Smooth muscle cell (in vitro differentiated cells): ENCODE measurements at regions not wholly inside any gene's neighbourhood (a gene's known extent, or its start where the extent isn't known, plus 50 kb on each side); places are given as distances from the start of the nearest gene placed in this dataset.

Experiments
- DNase-seq: peaks from one replicate; lab custom pipeline; 2025; ENCODE audit not compliant: unreplicated experiment; lab: John Stamatoyannopoulos, UW
- H2AFZ ChIP-seq: fragments of 200-600 bp; sonication (generic); 2 replicates; pipeline ENCODE4 v1.6.0; 2016; ENCODE audit warnings: antibody characterized with exemption, low read depth, mild to moderate bottlenecking
- H3F3A ChIP-seq: fragments of 200-600 bp; sonication (generic); 2 replicates; pipeline ENCODE4 v1.6.0; 2017; ENCODE audit warnings: antibody characterized with exemption, low read depth
- H3K27ac ChIP-seq: fragments of 200-600 bp; sonication (generic); 2 replicates; pipeline ENCODE4 v1.5.1; 2016; ENCODE audit warnings: low read depth, mild to moderate bottlenecking
- H3K27me3 ChIP-seq: fragments of 200-600 bp; sonication (generic); 2 replicates; pipeline ENCODE4 v1.6.1; 2016; ENCODE audit warnings: low read depth, mild to moderate bottlenecking
- H3K36me3 ChIP-seq: fragments of 200-600 bp; sonication (generic); 2 replicates; pipeline ENCODE4 v1.5.1; 2016; ENCODE audit warnings: low read depth
- H3K4me1 ChIP-seq: fragments of 200-600 bp; sonication (generic); 2 replicates; pipeline ENCODE4 v1.5.1; 2016; ENCODE audit warnings: low read depth
- H3K4me2 ChIP-seq: fragments of 200-600 bp; sonication (generic); 2 replicates; pipeline ENCODE4 v1.6.0; 2016; ENCODE audit warnings: mild to moderate bottlenecking
- H3K4me3 ChIP-seq: fragments of 200-600 bp; sonication (generic); 2 replicates; pipeline ENCODE4 v1.5.1; 2016; ENCODE audit warnings: mild to moderate bottlenecking
- H3K79me2 ChIP-seq: fragments of 200-600 bp; sonication (generic); 2 replicates; pipeline ENCODE4 v1.6.0; 2016; ENCODE audit warnings: low read depth, mild to moderate bottlenecking
- H3K9ac ChIP-seq: fragments of 200-600 bp; sonication (generic); 2 replicates; pipeline ENCODE4 v1.6.0; 2016; ENCODE audit warnings: low read depth
- H3K9me3 ChIP-seq: fragments of 200-600 bp; sonication (generic); replicated peaks from 2 replicates; pipeline ENCODE4 v1.5.1; 2016; ENCODE audit warnings: low read depth
- H4K20me1 ChIP-seq: fragments of 200-600 bp; sonication (generic); 2 replicates; pipeline ENCODE4 v1.6.0; 2016; ENCODE audit warnings: low read depth
- CTCF ChIP-seq: fragments of 200-600 bp; sonication (generic); IDR thresholded peaks from 2 replicates; pipeline ENCODE4 v1.5.1; 2017; ENCODE audit warnings: borderline replicate concordance, mild to moderate bottlenecking, antibody characterized with exemption; ENCODE audit not compliant: insufficient read depth, poor library complexity, severe bottlenecking
- WGBS: methylation state at CpG from one replicate; pipeline ENCODE4 v1.1.7; 2016; ENCODE audit warnings: low lambda C conversion rate; 5-methylcytosine and 5-hydroxymethylcytosine counted together

GRCh38 chr12:89217472-89217871 is 134.8 kb downstream of the DUSP6 start:
- no peaks in the 10 kb centered on the region for H3K4me1 ChIP-seq
- H2AFZ ChIP-seq: no peak overlapping the region
- H3K9ac ChIP-seq: no peak overlapping the region
- no peak overlapping the region for H3K4me2 ChIP-seq
- no peaks in the 10 kb centered on the region for H3K79me2 ChIP-seq
- no peaks in the 10 kb centered on the region for H4K20me1 ChIP-seq
- no peak overlapping the region for H3K4me3 ChIP-seq
- no peaks in the 10 kb centered on the region for H3F3A ChIP-seq
- no peaks in the 10 kb centered on the region for H3K36me3 ChIP-seq
- DNase-seq: no peak
- H3K9me3 ChIP-seq: no peaks in the 10 kb centered on the region
- H3K27me3 ChIP-seq: no peaks in the 10 kb centered on the region
- H3K27ac ChIP-seq: no peak overlapping the region
- no peak for TF ChIP-seq CTCF
- WGBS: 74% methylated on average over 2 of the region's 2 CpGs

GRCh38 chr12:89216211-89216952 is 135.9 kb downstream of the DUSP6 start:
- DNase-seq: no peak

GRCh38 chr12:89215196-89215595 is 137.1 kb downstream of the DUSP6 start:
- H3K27me3 ChIP-seq: no peaks in the 10 kb centered on the region

More at GRCh38 chr12:89216211-89216952, 135.9 kb downstream of the DUSP6 start:
- Histone ChIP-seq H3K4me1 (peaks cover 7% of the 10 kb centered on the region), H4K20me1 (no peaks in the 10 kb centered on the region), H3F3A (no peaks in the 10 kb centered on the region), H2AFZ (no peak overlapping the region), H3K9me3 (no peaks in the 10 kb centered on the region), H3K9ac (no peak overlapping the region), H3K4me2 (no peak overlapping the region), H3K4me3 (no peak overlapping the region), H3K27me3 (no peaks in the 10 kb centered on the region), H3K36me3 (no peaks in the 10 kb centered on the region), H3K27ac (no peak overlapping the region), H3K79me2 (no peaks in the 10 kb centered on the region)
- WGBS: 97% methylated on average over 1 of the region's 1 CpG
- TF ChIP-seq CTCF: no peak

More at GRCh38 chr12:89215196-89215595, 137.1 kb downstream of the DUSP6 start:
- no peaks in the 10 kb centered on the region for H3K36me3 ChIP-seq
- no peak overlapping the region for H3K4me2 ChIP-seq
- H3K79me2 ChIP-seq: no peaks in the 10 kb centered on the region
- no peak for TF ChIP-seq CTCF
- no peak for DNase-seq
- H3K9ac ChIP-seq: no peak overlapping the region
- H2AFZ ChIP-seq: no peak overlapping the region
- peaks cover 11% of the 10 kb centered on the region for H3K4me1 ChIP-seq
- H3K4me3 ChIP-seq: no peak overlapping the region
- H3K27ac ChIP-seq: no peak overlapping the region
- H4K20me1 ChIP-seq: no peaks in the 10 kb centered on the region
- H3K9me3 ChIP-seq: no peaks in the 10 kb centered on the region
- 100% methylated on average over 1 of the region's 1 CpG for WGBS
- H3F3A ChIP-seq: no peaks in the 10 kb centered on the region
